Endothelial cell of umbilical vein (primary cell): ENCODE measurements at regions not wholly inside any gene's neighbourhood (a gene's known extent, or its start where the extent isn't known, plus 50 kb on each side); places are given as distances from the start of the nearest gene placed in this dataset.

Source experiments
- CTCF ChIP-seq, 2 donors: IDR thresholded peaks; 1 replicate in 1 of 2; 2 replicates in 1 of 2; pipeline ENCODE4 v1.5.1; 2011; ENCODE audit warnings: low read length in 2 of 2, mild to moderate bottlenecking in 2 of 2, moderate library complexity in 2 of 2, control low read depth in 1 of 2, inconsistent platforms in 1 of 2, low read depth in 1 of 2; ENCODE audit not compliant: insufficient read depth in 1 of 2; ENCODE audit errors: extremely low read depth in 1 of 2
- EZH2 ChIP-seq: IDR thresholded peaks from 2 replicates; pipeline ENCODE4 v1.6.1; 2012; ENCODE audit warnings: borderline replicate concordance, low read depth, mild to moderate bottlenecking, moderate library complexity, low read length, inconsistent platforms; ENCODE audit not compliant: severe bottlenecking
- JUN ChIP-seq: IDR thresholded peaks from 2 replicates; pipeline ENCODE4 v1.6.1; 2011; ENCODE audit warnings: borderline replicate concordance, low read depth; ENCODE audit not compliant: insufficient read length, insufficient read depth

- TF ChIP-seq CTCF (IDR thresholded peaks at IDR 0.05; ENCODE audit: extremely low read depth in 1 of 2, insufficient read depth in 1 of 2, low read depth in 1 of 2, low read length in 2 of 2) (no peak), JUN (no peak), EZH2 (no peak)
Measured at GRCh38 chrX:51813886-51814460, 70.7 kb downstream of the GSPT2 start.
